GM19397 (cell line): ENCODE measurements at regions not wholly inside any gene's neighbourhood (a gene's known extent, or its start where the extent isn't known, plus 50 kb on each side); places are given as distances from the start of the nearest gene placed in this dataset.
"Not testable (repeated sequence)": the region's sequence is repeated elsewhere in the genome, so short reads cannot be mapped to it uniquely, and the experiment has no call there.

Experiments used
- ATAC-seq: cut with Tn5 transposase; IDR thresholded peaks from one replicate; pipeline ENCODE4 v1.9.1; 2021; ENCODE audit warnings: mild to moderate bottlenecking, moderate library complexity; ENCODE audit not compliant: unreplicated experiment

DNA sequence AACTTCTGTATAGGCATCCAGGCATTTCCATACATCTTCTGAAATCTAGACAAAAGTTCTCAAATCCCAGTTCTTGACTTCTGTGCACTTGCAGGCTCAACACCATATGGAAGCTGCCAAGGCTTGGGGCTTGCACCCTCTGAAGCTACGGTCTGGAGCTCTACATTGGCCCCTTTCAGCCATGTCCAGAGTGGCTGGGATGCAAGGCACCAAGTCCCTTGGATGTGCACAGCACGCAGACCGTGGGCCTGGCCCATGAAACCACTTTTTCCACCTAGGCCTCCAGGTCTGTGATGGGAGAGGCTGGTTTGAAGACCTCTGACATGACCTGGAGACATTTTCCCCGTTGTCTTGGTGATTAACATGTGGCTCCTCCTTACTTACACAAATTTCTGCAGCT is 1645.1 kb downstream of the REEP3 start:
- no peak for ATAC-seq

DNA sequence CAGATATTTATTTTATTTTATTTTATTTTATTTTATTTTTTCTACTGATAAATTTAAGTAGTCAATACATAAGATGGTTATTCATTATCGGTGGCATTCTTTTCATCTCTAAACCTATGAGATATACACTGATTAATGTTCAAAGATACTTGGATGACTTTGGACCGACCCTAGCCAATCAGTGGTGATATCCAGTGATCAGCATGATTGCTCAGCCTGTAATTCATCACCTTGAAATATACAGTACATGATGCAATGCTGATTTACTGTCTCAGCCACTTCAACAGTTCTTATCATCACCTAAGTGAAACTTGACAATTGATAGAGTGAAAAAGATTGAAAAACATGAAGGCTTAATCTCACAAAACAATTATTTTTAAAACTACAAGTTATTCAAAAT is 1651.0 kb downstream of the REEP3 start:
- ATAC-seq: no peak

- no peak for ATAC-seq
Measured at GRCh38 chr10:65176994-65177393, 1655.8 kb downstream of the REEP3 start.

DNA sequence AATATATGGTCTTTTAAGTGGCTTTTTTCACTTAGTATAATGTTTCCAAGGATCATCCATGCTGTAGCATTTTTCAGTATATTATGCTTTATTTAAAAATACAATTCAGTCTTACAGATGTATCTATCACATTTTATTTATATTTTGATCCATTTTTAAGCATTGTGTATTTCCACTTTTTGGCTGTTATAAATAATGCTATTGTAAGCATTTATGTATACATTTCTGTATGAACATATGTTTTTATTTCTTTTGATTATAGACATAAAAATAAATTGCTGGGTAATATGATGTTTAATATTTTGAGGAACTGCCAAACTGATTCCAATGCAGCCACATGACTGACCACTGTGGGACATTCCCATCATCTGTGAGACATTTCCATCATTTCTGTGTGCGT is 1662.0 kb downstream of the REEP3 start:
- no peak for ATAC-seq

DNA sequence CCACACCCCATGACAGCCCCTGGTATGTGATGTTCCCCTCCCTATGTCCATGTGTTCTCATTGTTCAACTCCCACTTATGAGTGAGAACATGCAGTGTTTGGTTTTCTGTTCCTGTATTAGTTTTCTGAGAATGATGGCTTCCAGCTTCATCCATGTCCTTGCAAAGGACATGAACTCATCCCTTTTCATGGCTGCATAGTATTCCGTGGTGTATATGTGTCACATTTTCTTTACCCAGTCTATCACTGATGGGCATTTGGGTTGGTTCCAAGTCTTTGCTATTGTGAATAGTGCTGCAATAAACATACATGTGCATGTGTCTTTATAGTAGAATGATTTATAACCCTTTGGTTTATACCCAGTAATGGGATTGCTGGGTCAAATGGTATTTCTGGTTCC is 1665.5 kb downstream of the REEP3 start:
- ATAC-seq: not testable (repeated sequence)

- ATAC-seq: no peak
Measured at GRCh38 chr10:65194126-65194525, 1672.9 kb downstream of the REEP3 start.

- no peak for ATAC-seq
Measured at GRCh38 chr10:65194555-65194954, 1673.4 kb downstream of the REEP3 start.

DNA sequence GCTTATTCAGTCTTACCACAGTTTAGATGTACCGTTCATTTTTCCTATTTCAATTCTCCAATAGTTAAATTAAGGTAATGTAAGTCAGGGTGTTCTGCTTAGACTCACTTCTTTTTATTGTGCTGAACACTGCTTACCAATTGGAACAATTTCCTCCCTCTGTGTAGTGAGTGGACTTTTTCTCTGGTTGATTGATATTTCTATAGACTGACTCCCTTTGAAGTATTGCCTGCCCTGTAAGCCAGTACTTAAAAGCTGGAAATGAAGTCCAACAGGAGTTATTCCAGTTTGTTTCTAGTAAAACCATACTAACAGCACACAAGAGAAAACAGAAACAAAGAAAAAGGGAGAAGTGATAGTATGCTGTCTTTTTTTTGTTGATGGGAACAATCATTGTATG is 1674.9 kb downstream of the REEP3 start:
- ATAC-seq: no peak

DNA sequence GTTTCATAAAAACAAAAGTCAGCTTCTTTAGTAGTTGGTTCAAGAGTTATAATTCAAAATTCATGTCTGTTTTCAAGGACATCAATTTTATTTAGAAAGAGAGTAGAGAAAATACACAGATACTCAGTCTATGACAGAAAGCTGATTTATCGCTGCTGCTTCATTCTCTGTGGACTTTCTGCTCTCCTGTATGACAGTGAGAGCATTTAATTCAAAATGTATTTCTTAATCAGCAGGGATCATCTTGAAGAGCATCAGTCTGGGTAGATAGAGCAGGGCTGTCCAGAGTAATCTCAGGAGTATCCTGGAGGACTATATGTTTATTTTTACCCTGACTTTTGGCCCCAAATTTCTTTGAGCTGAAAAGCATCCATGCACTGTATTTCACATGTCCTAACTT is 1676.7 kb downstream of the REEP3 start:
- ATAC-seq: no peak

GRCh38 chr10:65201491-65201890 is 1680.3 kb downstream of the REEP3 start:
- no peak for ATAC-seq

DNA sequence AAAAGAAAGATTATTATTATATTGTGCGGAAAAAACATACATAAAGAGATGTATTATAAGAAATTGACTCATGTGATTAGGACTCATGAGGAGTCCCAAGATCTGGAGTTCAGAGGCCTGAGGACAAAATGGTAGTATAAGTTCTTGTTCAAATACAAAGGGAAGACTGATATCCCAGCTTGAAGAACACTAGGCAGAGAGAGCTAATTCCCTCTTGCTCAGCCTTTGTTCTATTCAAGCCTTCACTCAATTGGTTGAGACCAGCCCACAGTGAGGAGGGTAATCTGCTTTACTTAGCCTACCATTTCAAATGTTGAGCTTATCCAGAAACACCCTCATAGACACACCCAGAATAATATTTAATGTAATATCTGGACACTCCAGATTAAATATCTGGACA is 1683.8 kb downstream of the REEP3 start:
- no peak for ATAC-seq

- ATAC-seq: no peak
Measured at GRCh38 chr10:65213170-65213569, 1692.0 kb downstream of the REEP3 start.

- ATAC-seq: no peak
Measured at GRCh38 chr10:65219444-65219843, 1698.2 kb downstream of the REEP3 start.

DNA sequence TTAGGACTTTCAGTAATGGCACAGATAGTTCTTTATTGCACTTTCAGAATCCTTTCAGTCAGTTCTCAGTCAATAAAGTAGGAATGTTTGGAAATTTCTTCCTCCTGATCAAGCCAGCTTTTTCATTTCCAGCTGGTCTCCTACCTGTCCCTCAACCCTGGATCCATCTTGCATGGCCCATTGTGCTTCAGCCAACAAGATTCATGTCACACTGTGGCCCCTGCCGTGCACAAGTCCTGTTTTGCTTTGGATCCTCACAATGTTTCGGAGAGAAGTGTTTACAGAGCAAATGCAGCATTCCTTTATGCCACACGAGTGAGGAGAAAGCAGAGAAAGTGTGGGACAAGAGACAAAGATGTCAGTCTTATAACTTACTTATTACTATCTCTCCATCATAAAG is 1694.7 kb upstream of the LRRTM3 start:
- ATAC-seq: no peak

GRCh38 chr10:65234261-65234660 is 1691.6 kb upstream of the LRRTM3 start:
- no peak for ATAC-seq

DNA sequence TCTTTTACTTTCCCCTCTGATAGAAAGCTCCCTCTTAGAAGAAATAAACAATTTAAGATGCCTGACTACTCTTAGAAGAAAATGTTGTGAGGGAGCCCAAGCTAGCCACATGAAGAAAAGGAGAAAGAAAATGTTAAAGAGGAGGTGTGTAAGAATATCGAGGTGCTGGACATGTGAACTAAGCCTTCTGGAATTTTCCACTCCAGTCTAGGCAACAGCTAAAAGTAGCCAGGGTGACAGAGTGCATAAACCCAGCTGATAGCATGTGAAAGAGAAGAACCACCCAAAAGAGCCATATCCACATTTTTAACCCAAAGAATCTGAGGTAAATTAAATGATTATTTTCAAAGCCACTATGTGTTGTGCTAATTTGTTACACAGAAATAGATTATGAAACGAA is 1690.6 kb upstream of the LRRTM3 start:
- ATAC-seq: no peak

- no peak for ATAC-seq
Measured at GRCh38 chr10:65235846-65236245, 1690.0 kb upstream of the LRRTM3 start.

DNA sequence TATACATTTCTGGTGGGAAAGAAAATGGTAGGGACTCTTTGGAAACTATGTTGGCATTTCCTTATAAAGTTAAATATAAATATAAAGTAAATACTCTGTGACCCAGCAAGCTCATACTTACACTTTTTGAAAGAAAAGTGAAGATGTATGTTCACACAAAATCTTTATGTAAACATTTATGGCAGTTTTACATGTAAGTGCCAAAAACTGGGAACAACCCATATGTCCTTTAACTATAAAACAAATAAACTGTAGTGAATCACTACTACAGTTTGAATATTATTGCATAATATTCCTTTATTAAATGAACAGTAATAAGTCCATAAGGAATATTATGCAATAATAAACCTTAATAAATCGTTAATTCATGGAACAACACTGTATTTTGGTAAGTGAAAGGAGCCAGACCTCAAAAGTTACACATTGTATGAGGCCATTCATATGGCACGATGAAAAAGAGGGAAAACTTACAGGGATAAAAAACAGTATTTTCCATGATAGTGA is 1660.3 kb upstream of the LRRTM3 start:
- no peak for ATAC-seq

DNA sequence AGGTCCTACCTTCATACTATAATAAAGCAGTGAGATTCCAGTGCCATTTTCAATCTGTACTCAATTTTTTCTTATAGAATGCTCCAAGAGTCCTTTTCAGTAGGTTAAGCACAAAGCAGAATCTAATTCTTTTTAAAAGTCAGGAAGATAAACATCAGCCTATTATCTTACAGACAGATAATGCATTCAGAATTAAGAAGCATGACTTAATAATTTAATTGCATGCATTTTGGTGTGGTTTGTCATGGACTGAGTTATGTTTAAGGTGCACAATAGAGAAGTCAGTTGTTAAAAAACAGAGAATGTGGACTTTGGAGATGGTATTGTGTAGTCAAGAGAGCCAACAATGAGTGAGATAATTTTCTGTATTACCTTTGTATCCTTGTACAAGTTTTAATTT is 1656.3 kb upstream of the LRRTM3 start:
- not testable (repeated sequence) for ATAC-seq

DNA sequence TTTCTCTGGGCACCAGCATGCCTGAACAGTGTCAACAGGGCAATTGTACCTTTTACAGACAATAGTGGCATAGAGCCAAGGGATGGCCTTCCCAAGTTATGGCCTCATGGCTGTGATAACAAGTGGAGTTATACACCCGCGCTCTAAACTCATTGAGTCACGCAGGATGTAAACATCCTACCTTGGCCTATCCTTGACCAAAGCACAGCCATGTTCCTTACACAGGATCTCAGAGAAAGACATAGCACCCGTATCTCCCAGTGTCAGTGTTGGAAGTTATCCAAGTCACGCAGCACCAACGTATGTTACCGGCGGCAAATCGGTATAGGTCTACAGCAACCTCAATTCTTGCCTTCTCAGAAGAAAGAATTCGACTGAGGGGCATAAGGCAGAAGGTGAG is 1654.9 kb upstream of the LRRTM3 start:
- ATAC-seq: no peak

- ATAC-seq: no peak
Measured at GRCh38 chr10:65273115-65273514, 1652.7 kb upstream of the LRRTM3 start.

DNA sequence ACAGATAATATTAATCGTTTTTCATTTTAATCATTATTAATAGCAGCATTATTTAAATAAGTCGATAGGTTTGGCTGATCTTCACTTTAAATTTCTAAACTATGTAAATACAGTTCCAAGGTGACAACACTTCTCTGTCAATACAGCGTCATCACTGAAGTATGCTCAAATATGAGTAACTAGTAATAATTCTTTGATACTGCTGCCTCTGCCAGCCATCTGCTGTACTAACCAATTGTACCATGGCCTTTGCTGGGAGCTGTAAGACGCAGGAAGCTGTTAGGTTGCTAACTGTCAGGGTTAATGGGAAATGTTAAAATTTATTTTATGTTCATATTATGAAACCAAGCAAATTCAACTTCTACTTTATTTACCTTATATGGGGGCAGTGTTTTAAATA is 1650.5 kb upstream of the LRRTM3 start:
- no peak for ATAC-seq

DNA sequence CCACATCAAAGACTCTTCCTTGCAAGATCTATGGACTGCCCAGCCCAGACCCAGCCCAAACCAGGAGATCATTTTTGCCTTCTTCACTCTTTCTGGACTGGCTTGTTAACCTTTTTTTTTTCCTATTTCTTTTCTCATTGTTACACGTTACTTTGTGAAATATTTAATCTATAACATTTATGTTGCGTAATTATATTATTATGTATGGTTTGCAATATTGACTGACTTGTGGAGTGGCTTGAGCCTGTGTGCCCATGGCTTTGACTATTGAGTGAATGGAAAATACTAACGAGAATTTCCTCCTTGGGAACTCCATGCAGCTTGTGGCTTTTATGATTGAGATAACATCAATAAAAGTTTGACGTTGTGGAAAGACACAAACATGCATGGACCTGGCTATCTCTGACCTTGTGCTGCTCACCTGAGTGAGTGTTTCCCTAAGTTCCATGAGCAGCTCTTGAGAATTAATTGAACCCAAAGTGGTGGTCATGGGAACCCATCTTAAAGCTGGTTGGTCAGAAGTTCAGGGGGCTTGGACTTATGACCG is 1641.3 kb upstream of the LRRTM3 start:
- ATAC-seq: no peak
